HG03520 (cell line): ENCODE measurements at regions not wholly inside any gene's neighbourhood (a gene's known extent, or its start where the extent isn't known, plus 50 kb on each side); places are given as distances from the start of the nearest gene placed in this dataset.
A peak's percentile ranks its signal among the peaks of the same experiment; 100 is the strongest.

Experiments used
- ATAC-seq: cut with Tn5 transposase; IDR thresholded peaks from one replicate; pipeline ENCODE4 v1.9.1; 2021; ENCODE audit warnings: mild to moderate bottlenecking, moderate library complexity; ENCODE audit not compliant: unreplicated experiment

- ATAC-seq: no peak
Measured at GRCh38 chr6:80667006-80667405, 560.5 kb downstream of the BCKDHB start.

- ATAC-seq: no peak
Measured at GRCh38 chr6:80658926-80659325, 552.5 kb downstream of the BCKDHB start.

GRCh38 chr6:80647156-80647555 is 540.7 kb downstream of the BCKDHB start:
- no peak for ATAC-seq

GRCh38 chr6:80643881-80644280 is 537.4 kb downstream of the BCKDHB start:
- ATAC-seq: no peak

- ATAC-seq: no peak
Measured at GRCh38 chr6:80642452-80642851, 536.0 kb downstream of the BCKDHB start.

- no peak for ATAC-seq
Measured at GRCh38 chr6:80641591-80641990, 535.1 kb downstream of the BCKDHB start.

- no peak for ATAC-seq
Measured at GRCh38 chr6:80640176-80640575, 533.7 kb downstream of the BCKDHB start.

- no peak for ATAC-seq
Measured at GRCh38 chr6:80639181-80639629, 532.7 kb downstream of the BCKDHB start.

GRCh38 chr6:80638213-80639055 is 532.0 kb downstream of the BCKDHB start:
- ATAC-seq: peak; percentile 95

- ATAC-seq: no peak
Measured at GRCh38 chr6:80637312-80637711, 530.8 kb downstream of the BCKDHB start.

GRCh38 chr6:80636689-80637088 is 530.2 kb downstream of the BCKDHB start:
- no peak for ATAC-seq

GRCh38 chr6:80633412-80633811 is 526.9 kb downstream of the BCKDHB start:
- no peak for ATAC-seq

- no peak for ATAC-seq
Measured at GRCh38 chr6:80625405-80625804, 518.9 kb downstream of the BCKDHB start.

- no peak for ATAC-seq
Measured at GRCh38 chr6:80623066-80623815, 516.8 kb downstream of the BCKDHB start.

GRCh38 chr6:80622641-80623040 is 516.2 kb downstream of the BCKDHB start:
- ATAC-seq: no peak

GRCh38 chr6:80618953-80619352 is 512.5 kb downstream of the BCKDHB start:
- ATAC-seq: no peak

GRCh38 chr6:80610846-80611245 is 504.4 kb downstream of the BCKDHB start:
- ATAC-seq: no peak

GRCh38 chr6:80608881-80609280 is 502.4 kb downstream of the BCKDHB start:
- ATAC-seq: no peak

- no peak for ATAC-seq
Measured at GRCh38 chr6:80607811-80608391, 501.4 kb downstream of the BCKDHB start.

- no peak for ATAC-seq
Measured at GRCh38 chr6:80605165-80605989, 498.9 kb downstream of the BCKDHB start.

GRCh38 chr6:80603679-80604078 is 497.2 kb downstream of the BCKDHB start:
- ATAC-seq: no peak
